ENCODE measurements at regions not wholly inside any gene's neighbourhood (a gene's known extent, or its start where the extent isn't known, plus 50 kb on each side); places are given as distances from the start of the nearest gene placed in this dataset.

DNA sequence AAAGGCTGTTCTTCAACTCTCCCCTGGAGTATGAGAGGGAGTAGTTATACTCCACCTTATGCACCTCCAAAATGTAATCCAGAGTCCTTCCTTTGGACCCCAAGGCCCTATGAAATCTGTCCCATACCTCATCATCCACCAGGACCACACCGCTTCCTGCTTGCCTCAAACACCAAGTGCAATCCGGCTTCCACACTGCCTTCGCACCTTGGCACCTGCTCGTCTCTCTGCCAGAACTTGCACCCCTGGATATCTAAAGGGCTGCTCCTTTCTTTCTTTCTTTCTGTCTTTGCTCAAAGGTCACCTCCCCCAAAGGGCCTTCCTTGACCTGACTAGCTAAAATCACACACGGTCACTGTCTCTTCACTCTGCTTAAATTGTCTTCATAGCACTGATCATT is 63.9 kb upstream of the SHB start:
- ATAC-seq (no peak), DNase-seq (no peak)
- no peaks in the 10 kb centered on the region for H3K4me1 ChIP-seq
- intact Hi-C loops (cut with DNase I), result no loop called here
- no peak overlapping the region for H3K27ac ChIP-seq
- TF ChIP-seq, protein P1, sequence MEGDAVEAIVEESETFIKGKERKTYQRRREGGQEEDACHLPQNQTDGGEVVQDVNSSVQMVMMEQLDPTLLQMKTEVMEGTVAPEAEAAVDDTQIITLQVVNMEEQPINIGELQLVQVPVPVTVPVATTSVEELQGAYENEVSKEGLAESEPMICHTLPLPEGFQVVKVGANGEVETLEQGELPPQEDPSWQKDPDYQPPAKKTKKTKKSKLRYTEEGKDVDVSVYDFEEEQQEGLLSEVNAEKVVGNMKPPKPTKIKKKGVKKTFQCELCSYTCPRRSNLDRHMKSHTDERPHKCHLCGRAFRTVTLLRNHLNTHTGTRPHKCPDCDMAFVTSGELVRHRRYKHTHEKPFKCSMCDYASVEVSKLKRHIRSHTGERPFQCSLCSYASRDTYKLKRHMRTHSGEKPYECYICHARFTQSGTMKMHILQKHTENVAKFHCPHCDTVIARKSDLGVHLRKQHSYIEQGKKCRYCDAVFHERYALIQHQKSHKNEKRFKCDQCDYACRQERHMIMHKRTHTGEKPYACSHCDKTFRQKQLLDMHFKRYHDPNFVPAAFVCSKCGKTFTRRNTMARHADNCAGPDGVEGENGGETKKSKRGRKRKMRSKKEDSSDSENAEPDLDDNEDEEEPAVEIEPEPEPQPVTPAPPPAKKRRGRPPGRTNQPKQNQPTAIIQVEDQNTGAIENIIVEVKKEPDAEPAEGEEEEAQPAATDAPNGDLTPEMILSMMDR (IDR thresholded peaks at IDR 0.05), result no peak
- 88 to 95% (median 94%) methylated on average over 5 of the region's 5 CpGs for WGBS, 3 donors
- H3K4me3 ChIP-seq, result no peak overlapping the region
- no peaks in the 10 kb centered on the region for H3K36me3 ChIP-seq (ENCODE audit: insufficient read depth in 1 of 2, low read depth in 1 of 2)
- peaks cover 0 to 2% (median 0%) of the 10 kb centered on the region in 3 donors for H3K27me3 ChIP-seq (ENCODE audit: insufficient read depth in 3 of 3, low read length in 2 of 3)
- no peaks in the 10 kb centered on the region for H3K9me3 ChIP-seq

- DNase-seq, result no peak
- no peak for ATAC-seq
- Histone ChIP-seq H3K9me3 (no peaks in the 10 kb centered on the region), H3K4me1 (no peaks in the 10 kb centered on the region), H3K27ac (no peak overlapping the region), H3K27me3 (ENCODE audit: insufficient read depth in 3 of 3, low read length in 2 of 3) (peaks cover 0 to 4% (median 2%) of the 10 kb centered on the region in 3 donors), H3K4me3 (no peak overlapping the region), H3K36me3 (ENCODE audit: insufficient read depth in 1 of 2, low read depth in 1 of 2) (no peaks in the 10 kb centered on the region)
- 87 to 91% (median 88%) methylated on average over 8 of the region's 8 CpGs for WGBS, 3 donors
- intact Hi-C loops (cut with DNase I), result no loop called here
- TF ChIP-seq, protein P1 (IDR thresholded peaks at IDR 0.05), result no peak
These were observed 62.7 kb upstream of the SHB start for GRCh38 chr9:38131729-38132128.

DNA sequence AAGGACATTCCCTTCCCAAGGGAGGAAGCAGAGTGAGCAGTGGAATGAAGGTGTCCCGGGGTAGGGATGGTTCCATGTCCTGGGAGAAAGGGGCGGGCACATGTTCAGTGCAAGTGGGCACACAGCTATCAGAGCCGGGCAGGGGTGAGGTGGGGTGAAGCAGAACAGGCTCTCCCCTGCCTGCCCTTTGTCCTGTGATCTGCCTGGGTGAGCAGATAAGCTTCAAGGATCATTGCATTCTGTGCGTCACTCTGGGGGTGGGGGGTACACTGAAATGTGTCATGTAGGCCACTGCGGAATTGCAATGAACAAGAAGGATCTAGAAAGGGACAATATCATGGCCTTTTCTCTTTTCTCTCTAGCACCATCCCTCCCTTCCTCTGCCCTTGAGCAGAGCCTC is 61.7 kb upstream of the SHB start:
- 89 to 96% (median 90%) methylated on average over 5 of the region's 5 CpGs for WGBS, 3 donors

GRCh38 chr9:38129366-38129765 is 60.3 kb upstream of the SHB start:
- intact Hi-C loops (cut with DNase I), result no loop called here
- no peak for ATAC-seq

More for the DNA sequence above, 61.7 kb upstream of the SHB start:
- peaks cover 0 to 4% (median 3%) of the 10 kb centered on the region in 3 donors for H3K27me3 ChIP-seq (ENCODE audit: insufficient read depth in 3 of 3, low read length in 2 of 3)
- intact Hi-C loops (cut with DNase I), result no loop called here
- no peak for ATAC-seq
- H3K27ac ChIP-seq, result no peak overlapping the region
- no peaks in the 10 kb centered on the region for H3K36me3 ChIP-seq (ENCODE audit: insufficient read depth in 1 of 2, low read depth in 1 of 2)
- H3K4me3 ChIP-seq, result no peak overlapping the region
- TF ChIP-seq, protein P1 (IDR thresholded peaks at IDR 0.05), result no peak
- H3K9me3 ChIP-seq, result no peaks in the 10 kb centered on the region
- DNase-seq, result peak in 1 of 2 donors; percentile 20
- H3K4me1 ChIP-seq, result no peaks in the 10 kb centered on the region

More at GRCh38 chr9:38129366-38129765, 60.3 kb upstream of the SHB start:
- no peak for DNase-seq
- no peak overlapping the region for H3K27ac ChIP-seq
- TF ChIP-seq, protein P1 (IDR thresholded peaks at IDR 0.05), result no peak
- no peaks in the 10 kb centered on the region for H3K36me3 ChIP-seq (ENCODE audit: insufficient read depth in 1 of 2, low read depth in 1 of 2)
- peaks cover 0 to 4% (median 4%) of the 10 kb centered on the region in 3 donors for H3K27me3 ChIP-seq (ENCODE audit: insufficient read depth in 3 of 3, low read length in 2 of 3)
- no peaks in the 10 kb centered on the region for H3K9me3 ChIP-seq
- WGBS, 3 donors, result 86 to 88% (median 86%) methylated on average over 6 of the region's 6 CpGs
- no peaks in the 10 kb centered on the region for H3K4me1 ChIP-seq
- no peak overlapping the region for H3K4me3 ChIP-seq
